Thoracic aorta (tissue), 2 donors: ENCODE measurements at regions not wholly inside any gene's neighbourhood (a gene's known extent, or its start where the extent isn't known, plus 50 kb on each side); places are given as distances from the start of the nearest gene placed in this dataset.

ENCODE experiments used
- ATAC-seq: fragments of 150-250 bp; one replicate; pipeline ENCODE4 v1.8.0; 2017; ENCODE audit warnings: low read depth; ENCODE audit not compliant: insufficient number of reproducible peaks, low FRiP score
- DNase-seq: peaks from one replicate; pipeline ENCODE4 v3.0.0-alpha.2; 2020; ENCODE audit warnings: low spot score
- H3K27ac ChIP-seq, 2 donors: fragments of 200-600 bp; sonication (generic); 1 replicate in 1 of 2; 2 replicates in 1 of 2; pipeline ENCODE4 v1.5.1; 2016; ENCODE audit warnings: mild to moderate bottlenecking in 2 of 2, moderate library complexity in 2 of 2
- H3K27me3 ChIP-seq: fragments of 200-600 bp; sonication (generic); replicated peaks from 2 replicates; pipeline ENCODE4 v1.6.0; 2016; ENCODE audit warnings: mild to moderate bottlenecking; ENCODE audit not compliant: insufficient read depth
- H3K36me3 ChIP-seq: fragments of 200-600 bp; sonication (generic); one replicate; pipeline ENCODE4 v1.5.1; 2016
- H3K4me1 ChIP-seq, 2 donors: fragments of 200-600 bp; sonication (generic); 1 replicate in 1 of 2; 2 replicates in 1 of 2; pipeline versions ENCODE4 v1.5.1 to v1.6.0; 2016; ENCODE audit warnings: low read depth in 2 of 2, mild to moderate bottlenecking in 1 of 2; ENCODE audit not compliant: control insufficient read depth in 1 of 2
- H3K4me3 ChIP-seq: fragments of 200-600 bp; sonication (generic); 2 replicates; pipeline ENCODE4 v1.5.1; 2016; ENCODE audit warnings: mild to moderate bottlenecking
- H3K9me3 ChIP-seq: fragments of 200-600 bp; sonication (generic); 2 replicates; pipeline ENCODE4 v1.5.1; 2016
- CTCF ChIP-seq: fragments of 200-600 bp; sonication (generic); IDR thresholded peaks from one replicate; pipeline ENCODE4 v1.5.1; 2019; ENCODE audit warnings: antibody characterized with exemption

- Histone ChIP-seq H3K27ac (no peak overlapping the region), H3K27me3 (no peaks in the 10 kb centered on the region), H3K36me3 (no peaks in the 10 kb centered on the region), H3K9me3 (peaks cover 6% of the 10 kb centered on the region), H3K4me1 (no peaks in the 10 kb centered on the region), H3K4me3 (no peak overlapping the region)
- ATAC-seq (no peak), DNase-seq (no peak)
- TF ChIP-seq CTCF: no peak
Observed at GRCh38 chr11:45036733-45037132, 86.0 kb upstream of the TP53I11 start.

DNA sequence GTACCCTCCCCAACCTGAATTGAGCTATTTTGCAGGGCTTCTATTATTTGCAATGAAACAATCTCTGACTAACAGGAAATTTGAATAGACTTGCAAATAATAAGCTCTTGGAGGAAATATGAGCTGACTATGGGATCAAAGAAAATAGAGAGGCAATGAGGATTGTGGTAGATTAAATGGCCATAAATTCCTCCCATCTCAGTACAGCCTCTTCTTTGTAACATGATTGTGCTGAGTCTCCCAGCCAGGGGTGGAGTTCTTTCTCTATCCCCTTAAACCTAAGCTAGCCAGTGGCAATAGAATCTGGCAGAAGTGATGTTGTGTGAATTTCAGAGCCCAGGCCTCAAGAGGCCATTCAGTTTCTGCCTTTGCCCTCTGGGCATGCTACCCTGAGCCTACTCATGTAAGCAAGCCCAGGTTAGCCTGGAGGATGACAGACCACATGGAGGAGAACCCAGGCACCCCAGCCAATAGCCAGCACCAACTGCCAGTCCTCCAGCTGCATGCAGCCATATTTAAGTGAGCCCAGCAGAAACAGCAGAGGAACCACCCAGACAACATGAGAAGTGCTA is 86.8 kb upstream of the TP53I11 start:
- peaks cover 1 to 7% of the 10 kb centered on the region in 2 donors for H3K4me1 ChIP-seq
- H3K36me3 ChIP-seq: no peaks in the 10 kb centered on the region
- ATAC-seq (no peak), DNase-seq (no peak)
- H3K27me3 ChIP-seq: no peaks in the 10 kb centered on the region
- TF ChIP-seq CTCF: no peak
- no peak overlapping the region for H3K4me3 ChIP-seq
- H3K27ac ChIP-seq: no peak overlapping the region
- H3K9me3 ChIP-seq: peaks cover 6% of the 10 kb centered on the region

- ATAC-seq (no peak), DNase-seq (no peak)
- Histone ChIP-seq H3K27me3 (no peaks in the 10 kb centered on the region), H3K27ac (no peak overlapping the region), H3K9me3 (peaks cover 6% of the 10 kb centered on the region), H3K36me3 (no peaks in the 10 kb centered on the region), H3K4me3 (no peak overlapping the region), H3K4me1 (peaks cover 8 to 20% of the 10 kb centered on the region in 2 donors)
- TF ChIP-seq CTCF: no peak
Observed at GRCh38 chr11:45038923-45039322, 88.2 kb upstream of the TP53I11 start.

DNA sequence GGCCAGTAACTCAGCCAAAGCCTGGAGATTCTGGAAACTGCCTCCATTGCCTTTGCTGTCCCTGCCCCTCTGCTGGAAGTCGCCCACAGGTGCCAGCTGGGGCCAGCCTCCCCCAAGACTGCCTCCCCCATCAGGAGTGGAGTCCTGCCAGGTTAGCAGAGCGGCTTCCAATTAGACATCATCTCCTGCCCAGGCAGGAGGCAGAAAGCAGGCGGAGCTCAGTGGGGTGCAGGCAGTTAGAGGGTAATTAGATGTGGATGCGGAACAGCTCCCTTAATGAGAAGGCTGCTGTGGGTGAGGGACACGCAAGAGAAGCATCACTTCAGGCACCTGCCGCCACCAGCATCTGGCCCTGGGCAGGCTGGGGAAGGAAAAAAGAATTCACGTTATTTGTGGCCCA is 90.9 kb upstream of the TP53I11 start:
- DNase-seq (no peak), ATAC-seq (no peak)
- Histone ChIP-seq H3K27me3 (no peaks in the 10 kb centered on the region), H3K27ac (no peak overlapping the region), H3K9me3 (peaks cover 6% of the 10 kb centered on the region), H3K4me3 (no peak overlapping the region), H3K4me1 (peaks cover 8 to 20% of the 10 kb centered on the region in 2 donors), H3K36me3 (no peaks in the 10 kb centered on the region)
- no peak for TF ChIP-seq CTCF

GRCh38 chr11:45042560-45042959 is 91.9 kb upstream of the TP53I11 start:
- Histone ChIP-seq H3K9me3 (peaks cover 6% of the 10 kb centered on the region), H3K27ac (no peak overlapping the region), H3K27me3 (no peaks in the 10 kb centered on the region), H3K36me3 (no peaks in the 10 kb centered on the region), H3K4me3 (no peak overlapping the region), H3K4me1 (peaks cover 8 to 20% of the 10 kb centered on the region in 2 donors)
- ATAC-seq (no peak), DNase-seq (peak; percentile 17)
- TF ChIP-seq CTCF: no peak
